GM21367 (cell line): ENCODE measurements at regions not wholly inside any gene's neighbourhood (a gene's known extent, or its start where the extent isn't known, plus 50 kb on each side); places are given as distances from the start of the nearest gene placed in this dataset.
"Not testable (repeated sequence)": the region's sequence is repeated elsewhere in the genome, so short reads cannot be mapped to it uniquely, and the experiment has no call there.

Source experiments
- ATAC-seq: cut with Tn5 transposase; IDR thresholded peaks from one replicate; pipeline ENCODE4 v1.9.1; 2021; ENCODE audit not compliant: unreplicated experiment

DNA sequence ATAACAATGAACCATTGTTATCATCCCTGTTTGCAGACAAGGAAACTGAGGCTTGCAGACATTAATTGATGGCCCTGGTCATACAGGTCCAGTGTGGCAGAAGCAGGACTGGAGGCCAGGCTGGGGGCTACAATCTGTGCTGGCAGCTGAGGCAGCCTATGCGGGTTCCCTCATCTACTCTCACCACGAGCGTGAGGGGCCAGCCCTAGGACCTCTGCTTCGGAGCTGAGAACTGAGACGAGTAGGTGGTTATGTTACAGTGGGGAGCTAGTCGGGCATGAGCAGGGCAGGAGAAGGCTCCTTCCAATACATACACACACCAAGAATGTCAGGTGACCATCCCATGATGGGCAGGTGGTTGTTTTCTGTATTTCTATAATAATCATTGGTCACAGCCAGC, 82.2 kb upstream of the ASB18 start:
- no peak for ATAC-seq

DNA sequence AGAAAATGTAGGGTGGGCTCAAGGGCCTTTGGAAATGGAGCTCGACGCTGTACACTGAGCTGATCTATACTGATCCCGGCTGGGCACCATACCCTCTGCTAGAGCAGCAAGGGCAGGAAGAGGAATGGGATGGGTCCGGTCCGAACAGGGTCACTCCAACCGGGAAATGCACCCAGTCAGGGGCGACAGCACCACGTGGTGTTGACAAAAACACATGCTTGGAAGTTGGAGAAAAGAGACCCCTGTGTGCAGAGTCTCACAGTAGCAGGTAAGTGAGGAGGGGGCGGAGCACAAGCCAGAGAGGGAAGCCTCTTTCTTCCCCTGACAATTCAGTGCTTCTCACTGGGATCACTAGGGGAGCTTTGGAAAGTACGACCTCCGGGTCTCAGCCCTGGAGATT, 84.1 kb upstream of the ASB18 start:
- ATAC-seq = no peak

- ATAC-seq = no peak
These were observed 84.8 kb upstream of the ASB18 start for GRCh38 chr2:236348976-236349375.

DNA sequence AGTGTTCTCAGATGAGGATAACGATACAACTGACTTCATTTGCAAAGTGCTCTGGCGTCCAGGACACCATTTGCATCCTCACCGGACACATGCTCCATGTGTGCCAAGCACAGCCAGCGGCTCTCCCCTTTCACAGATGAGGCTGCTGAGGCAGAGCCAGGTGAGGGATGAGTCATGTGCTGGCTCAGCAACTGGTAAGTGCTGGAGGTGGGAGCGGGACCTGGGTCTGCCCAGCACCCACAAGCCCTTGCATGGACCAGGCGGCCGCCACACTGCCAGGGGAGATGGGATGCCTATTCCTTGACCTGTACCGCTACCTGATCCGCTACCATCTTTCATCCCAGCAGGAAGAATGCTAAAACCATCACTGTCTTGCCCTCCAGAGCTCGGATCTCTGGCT, 86.2 kb upstream of the ASB18 start:
- ATAC-seq = no peak

- no peak for ATAC-seq
These were observed 87.8 kb upstream of the ASB18 start for GRCh38 chr2:236351966-236352525.

GRCh38 chr2:236352761-236353593, 88.8 kb upstream of the ASB18 start:
- no peak for ATAC-seq

DNA sequence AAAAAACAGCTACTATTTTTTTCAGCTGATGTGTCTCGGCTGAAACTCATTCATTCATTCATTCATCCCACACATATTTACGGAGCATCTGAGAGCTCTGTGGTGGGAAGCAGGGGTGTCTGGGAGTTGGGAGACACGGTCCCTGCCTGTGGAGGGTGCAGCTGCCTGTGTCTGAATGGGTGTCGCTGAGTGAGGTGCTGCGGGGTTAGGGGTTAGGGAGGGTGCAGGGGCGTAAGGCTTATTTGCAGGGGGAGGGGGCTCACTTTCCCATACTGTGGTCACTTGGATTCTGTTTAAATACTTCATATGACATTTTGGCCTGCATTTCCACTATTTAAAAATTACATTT, 89.4 kb upstream of the ASB18 start:
- ATAC-seq = no peak

DNA sequence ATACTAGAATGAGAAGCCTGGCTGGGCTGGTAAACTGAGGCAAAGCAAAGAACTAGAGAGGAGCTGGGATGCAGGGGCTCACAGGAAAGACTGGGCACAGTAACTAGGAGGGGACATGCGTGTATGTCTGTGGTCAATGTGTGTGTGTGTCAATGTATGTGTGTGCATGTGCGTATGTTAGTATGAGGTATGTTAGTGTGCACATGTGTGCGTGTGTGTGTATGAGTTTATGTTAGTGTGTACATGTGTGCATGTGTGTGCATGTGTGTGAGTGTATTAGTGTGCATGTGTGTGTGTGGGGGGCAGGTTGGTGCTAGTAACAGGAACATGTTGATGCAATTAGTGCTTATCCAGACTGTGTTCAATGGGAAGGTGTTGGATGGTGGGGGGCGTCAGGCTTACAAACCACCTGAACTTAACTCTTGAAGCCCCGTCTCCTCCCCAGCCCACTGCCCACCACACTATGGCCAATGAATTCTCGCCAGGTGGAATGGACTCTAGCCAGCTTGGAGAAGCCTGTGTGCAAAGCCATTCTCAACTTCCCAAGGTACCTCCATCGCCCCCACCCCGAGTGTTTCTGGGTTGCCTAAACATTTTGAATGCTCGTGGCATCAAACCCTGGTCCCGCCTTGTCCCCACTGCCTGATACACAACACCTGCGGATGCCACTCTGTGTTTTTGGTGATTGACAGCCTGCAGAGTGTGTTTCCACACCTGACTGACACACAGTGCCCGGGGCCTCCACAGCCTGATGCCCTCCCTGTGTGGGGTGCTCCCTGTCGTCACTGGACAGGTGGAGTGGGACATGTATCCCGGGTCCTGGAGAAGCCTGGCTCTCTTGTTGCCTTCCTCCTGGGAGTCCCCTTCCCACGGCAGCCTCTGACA, 90.1 kb upstream of the ASB18 start:
- ATAC-seq = no peak

GRCh38 chr2:236354973-236355595, 90.9 kb upstream of the ASB18 start:
- ATAC-seq = no peak

DNA sequence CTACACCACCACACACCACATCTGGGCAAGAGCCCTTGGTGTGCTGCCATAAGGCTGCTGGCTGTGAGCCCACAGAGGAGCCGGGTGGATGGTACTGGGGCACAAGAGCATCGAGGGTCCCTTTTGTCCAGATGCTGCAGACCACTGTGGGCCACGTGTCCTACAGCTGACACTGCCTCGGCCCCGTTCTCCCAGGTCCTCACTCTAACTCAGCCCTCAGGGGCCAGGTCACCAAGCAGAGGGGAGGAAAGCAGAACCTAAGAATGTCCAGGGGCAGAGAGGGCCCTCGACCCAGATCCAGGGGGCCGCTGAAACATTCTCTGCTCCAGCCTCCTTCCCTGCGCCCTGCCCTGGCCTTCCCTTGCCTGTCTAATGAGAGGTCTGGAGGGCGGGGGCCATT, 91.7 kb upstream of the ASB18 start:
- ATAC-seq = no peak

DNA sequence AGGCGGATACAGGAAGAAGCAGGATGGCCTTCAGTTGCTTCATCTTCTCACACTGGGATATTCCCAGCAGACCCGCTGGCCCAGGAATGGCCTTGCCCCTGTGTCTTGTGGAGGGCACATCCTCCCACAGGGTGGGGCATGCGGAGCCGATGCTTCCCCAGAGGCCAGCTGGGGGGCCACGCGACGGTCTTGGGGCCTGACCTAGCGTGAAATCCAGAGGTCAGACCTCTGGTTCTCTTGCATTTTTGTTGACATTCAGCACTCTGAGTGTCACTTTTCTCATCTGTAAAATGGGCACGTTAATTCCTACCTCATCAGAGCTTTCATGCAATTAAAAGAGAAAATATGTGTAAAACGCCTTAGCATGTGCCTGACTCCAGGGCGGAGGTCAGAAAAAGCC, 92.1 kb upstream of the ASB18 start:
- ATAC-seq = not testable (repeated sequence)

- ATAC-seq = not testable (repeated sequence)
These were observed 94.3 kb upstream of the ASB18 start for GRCh38 chr2:236358482-236358881.

DNA sequence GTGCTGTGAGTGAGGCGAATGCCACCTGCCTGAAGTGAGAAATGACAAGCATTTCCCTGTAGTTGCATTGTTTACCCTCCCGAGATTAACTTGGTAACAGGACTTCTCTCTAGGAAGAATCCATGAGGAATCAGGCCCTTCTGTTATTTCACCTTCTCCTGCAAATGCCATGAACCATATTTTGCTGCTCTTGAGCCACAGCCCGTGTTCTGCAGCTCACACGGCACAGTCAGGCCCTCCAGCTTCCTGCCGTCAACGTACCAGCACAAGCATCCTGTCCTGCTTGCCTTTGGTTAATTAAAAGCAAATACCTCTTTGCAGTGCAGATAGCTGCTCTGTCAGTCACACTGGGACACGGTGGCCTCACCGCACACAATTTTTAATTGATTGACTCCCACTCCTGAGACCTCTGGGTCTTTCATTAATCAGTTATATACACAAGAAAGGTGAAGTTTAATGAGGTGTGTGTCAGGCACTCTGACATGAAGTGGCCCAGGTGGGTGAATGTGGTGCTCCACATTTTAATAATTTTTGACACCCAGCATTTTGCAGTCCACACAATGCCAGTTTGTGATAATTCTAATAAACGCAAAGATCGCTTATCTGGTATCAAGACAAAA, 95.3 kb upstream of the ASB18 start:
- ATAC-seq = no peak

DNA sequence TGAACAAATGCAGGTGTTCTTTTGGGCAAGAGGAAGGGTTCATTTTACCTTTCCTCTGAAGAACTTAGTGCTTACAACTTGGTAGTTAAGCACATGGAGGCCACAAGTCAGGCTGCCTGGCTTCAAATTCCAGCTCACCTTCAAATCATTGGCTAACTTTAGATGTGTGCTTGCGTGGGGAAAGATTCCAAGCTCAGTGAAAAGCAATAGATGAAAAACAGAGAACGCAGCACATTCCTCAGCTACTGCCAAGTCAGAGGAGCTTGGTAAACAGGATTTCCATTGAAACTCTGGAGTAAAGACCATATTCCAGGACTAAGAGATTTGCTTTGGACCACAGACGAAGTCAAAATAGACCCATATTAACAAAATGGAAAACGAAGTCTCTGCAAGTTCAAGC, 96.3 kb upstream of the ASB18 start:
- ATAC-seq = no peak

GRCh38 chr2:236363711-236364277, 99.6 kb upstream of the ASB18 start:
- ATAC-seq = no peak

GRCh38 chr2:236365258-236366048, 101.2 kb upstream of the ASB18 start:
- no peak for ATAC-seq

GRCh38 chr2:236366049-236366387, 101.8 kb upstream of the ASB18 start:
- no peak for ATAC-seq

GRCh38 chr2:236366397-236366796, 102.2 kb upstream of the ASB18 start:
- ATAC-seq = peak; percentile 49

DNA sequence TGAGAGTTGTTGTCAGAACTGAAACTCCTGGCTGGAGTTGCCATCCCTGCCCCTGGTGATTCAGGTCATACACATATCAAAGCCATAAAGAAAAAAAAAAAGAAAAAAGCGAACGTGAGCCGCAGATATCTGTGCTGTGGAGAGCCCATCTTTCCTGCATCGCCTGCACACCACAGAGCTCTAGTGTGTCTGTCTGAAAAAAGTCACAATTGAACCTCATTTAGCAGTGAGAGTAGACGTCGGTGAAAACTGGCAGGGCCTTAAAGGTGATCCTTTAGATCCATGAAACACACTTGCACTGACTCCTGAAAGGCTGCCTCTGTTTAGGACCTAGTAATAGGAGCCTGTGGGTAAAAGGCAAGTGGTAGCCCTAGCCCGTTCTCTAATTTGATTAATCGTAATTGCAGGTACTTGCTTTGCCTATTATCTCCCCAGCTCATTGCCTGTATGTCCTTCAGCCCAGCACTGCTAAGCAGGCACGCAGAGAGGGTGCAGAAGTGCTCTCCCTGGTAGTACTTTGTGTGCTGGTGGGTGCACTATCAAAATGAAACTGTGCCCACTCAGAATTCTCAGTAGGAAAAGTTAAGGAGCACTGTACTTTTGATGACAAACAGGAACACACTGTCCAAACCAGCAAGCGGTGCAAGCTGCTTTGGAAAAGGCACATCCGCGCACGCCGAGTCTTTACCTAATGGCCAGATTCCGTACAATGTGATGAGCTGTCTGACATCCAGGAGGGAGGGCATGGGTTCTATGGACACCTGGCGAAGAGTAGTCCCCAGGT, 103.5 kb upstream of the ASB18 start:
- ATAC-seq = no peak
